Neuronal stem cell (in vitro differentiated cells): ENCODE measurements at regions not wholly inside any gene's neighbourhood (a gene's known extent, or its start where the extent isn't known, plus 50 kb on each side); places are given as distances from the start of the nearest gene placed in this dataset.
"Not testable (repeated sequence)": the region's sequence is repeated elsewhere in the genome, so short reads cannot be mapped to it uniquely, and the experiment has no call there.

Source experiments
- DNase-seq: peaks from one replicate; pipeline ENCODE4 v3.0.0-alpha.2; 2013; ENCODE audit warnings: low spot score
- H2AFZ ChIP-seq: one replicate; pipeline ENCODE4 v1.6.1; 2013; ENCODE audit warnings: mild to moderate bottlenecking, low read length, inconsistent platforms
- H2AK5ac ChIP-seq: 2 replicates; pipeline ENCODE4 v1.6.1; 2013; ENCODE audit warnings: low read depth, mild to moderate bottlenecking, inconsistent platforms, low read length, moderate library complexity, mixed read lengths
- H2BK120ac ChIP-seq: 2 replicates; pipeline ENCODE4 v1.6.1; 2013; ENCODE audit warnings: low read depth, mild to moderate bottlenecking, inconsistent platforms, low read length, moderate library complexity, mixed read lengths
- H2BK12ac ChIP-seq: one replicate; pipeline ENCODE4 v1.6.1; 2013; ENCODE audit warnings: low read length, inconsistent platforms
- H2BK15ac ChIP-seq: 2 replicates; pipeline ENCODE4 v1.6.1; 2013; ENCODE audit warnings: mild to moderate bottlenecking, low read length, inconsistent platforms, mixed read lengths
- H2BK5ac ChIP-seq: one replicate; pipeline ENCODE4 v1.6.1; 2013; ENCODE audit warnings: inconsistent platforms, mild to moderate bottlenecking, low read length, moderate library complexity
- H3K14ac ChIP-seq: one replicate; pipeline ENCODE4 v1.6.1; 2013; ENCODE audit warnings: low read length, inconsistent platforms
- H3K18ac ChIP-seq: 2 replicates; pipeline ENCODE4 v1.6.1; 2013; ENCODE audit warnings: low read length, inconsistent platforms
- H3K23ac ChIP-seq: 2 replicates; pipeline ENCODE4 v1.6.1; 2013; ENCODE audit warnings: low read depth, mild to moderate bottlenecking, mixed read lengths, low read length, inconsistent platforms; ENCODE audit not compliant: poor library complexity
- H3K27ac ChIP-seq: replicated peaks from 3 replicates; pipeline ENCODE4 v1.5.1; 2013; ENCODE audit warnings: low read length, inconsistent platforms
- H3K27me3 ChIP-seq, 3 experiments: 2 replicates each; pipeline ENCODE4 v1.6.1; 2013; ENCODE audit warnings: low read length in 3 of 3, mild to moderate bottlenecking in 2 of 3, inconsistent platforms in 1 of 3, low read depth in 1 of 3, mixed read lengths in 1 of 3, moderate library complexity in 1 of 3; ENCODE audit not compliant: control insufficient read depth in 3 of 3, insufficient read depth in 3 of 3
- H3K36me3 ChIP-seq, 2 donors: replicated peaks in 1 of 2; 2 replicates each; pipeline ENCODE4 v1.6.1; 2013; ENCODE audit warnings: low read length in 2 of 2; ENCODE audit not compliant: control insufficient read depth in 2 of 2, insufficient read depth in 2 of 2
- H3K4ac ChIP-seq: 2 replicates; pipeline ENCODE4 v1.6.1; 2013; ENCODE audit warnings: inconsistent platforms, mild to moderate bottlenecking, low read length, moderate library complexity
- H3K4me1 ChIP-seq, 2 donors: 1 replicate in 1 of 2; 2 replicates in 1 of 2; pipeline ENCODE4 v1.6.1; 2013; ENCODE audit warnings: low read length in 2 of 2, low read depth in 1 of 2; ENCODE audit not compliant: control insufficient read depth in 2 of 2, insufficient read depth in 1 of 2
- H3K4me2 ChIP-seq: one replicate; pipeline ENCODE4 v1.6.1; 2013; ENCODE audit warnings: mild to moderate bottlenecking, low read length, inconsistent platforms; ENCODE audit not compliant: insufficient read depth, poor library complexity, severe bottlenecking
- H3K4me3 ChIP-seq, 2 donors: 2 replicates each; pipeline ENCODE4 v1.5.1; 2013; ENCODE audit warnings: low read length in 2 of 2, mild to moderate bottlenecking in 2 of 2, inconsistent platforms in 1 of 2, moderate library complexity in 1 of 2
- H3K79me1 ChIP-seq: one replicate; pipeline ENCODE4 v1.6.1; 2013; ENCODE audit warnings: low read depth, mild to moderate bottlenecking, inconsistent platforms, low read length, moderate library complexity
- H3K9ac ChIP-seq: one replicate; pipeline ENCODE4 v1.6.1; 2013; ENCODE audit warnings: mild to moderate bottlenecking, low read depth, low read length, inconsistent platforms; ENCODE audit not compliant: poor library complexity
- H3K9me3 ChIP-seq, 2 donors: replicated peaks in 1 of 2; 2 replicates each; pipeline versions ENCODE3 to v1.6.1; 2013; ENCODE audit warnings: low read length in 2 of 2, mild to moderate bottlenecking in 2 of 2, inconsistent platforms in 1 of 2, low read depth in 1 of 2, mixed read lengths in 1 of 2, moderate library complexity in 1 of 2; ENCODE audit not compliant: control insufficient read depth in 2 of 2, insufficient read depth in 1 of 2
- H4K8ac ChIP-seq: one replicate; pipeline ENCODE4 v1.6.1; 2013; ENCODE audit warnings: low read depth, mild to moderate bottlenecking, inconsistent platforms, low read length, moderate library complexity
- H4K91ac ChIP-seq: one replicate; pipeline ENCODE4 v1.6.1; 2013; ENCODE audit warnings: low read length, low read depth, mild to moderate bottlenecking, inconsistent platforms; ENCODE audit not compliant: poor library complexity
- WGBS, 2 donors: extraction: QIAGEN DNeasy Blood & Tissue Kit; methylation state at CpG; one replicate each; pipeline ENCODE4 v1.1.7; 2013; ENCODE audit warnings: missing lambda C conversion rate in 2 of 2, mixed read lengths in 1 of 2; ENCODE audit not compliant: insufficient read length in 2 of 2, insufficient replicate concordance in 1 of 2; ENCODE audit errors: extremely low coverage in 2 of 2; 5-methylcytosine and 5-hydroxymethylcytosine counted together

- not testable (repeated sequence) for DNase-seq, H3K79me1 ChIP-seq, H3K4me3 ChIP-seq, H3K14ac ChIP-seq, H2AFZ ChIP-seq, H3K36me3 ChIP-seq, H3K4me2 ChIP-seq, H4K91ac ChIP-seq, H3K23ac ChIP-seq, H3K27ac ChIP-seq, H2BK12ac ChIP-seq, H2BK120ac ChIP-seq, H3K9me3 ChIP-seq, H2BK5ac ChIP-seq, H3K4ac ChIP-seq, H3K18ac ChIP-seq, H2BK15ac ChIP-seq, H3K4me1 ChIP-seq, H3K9ac ChIP-seq, H2AK5ac ChIP-seq, H3K27me3 ChIP-seq, H4K8ac ChIP-seq
- no CpG with 5 or more reads among the region's 2 CpGs for WGBS, 2 donors
Measured at GRCh38 chr14:23897291-23897690, 56.3 kb upstream of the DHRS4 start.

- no CpG with 5 or more reads among the region's 20 CpGs for WGBS, 2 donors
- not testable (repeated sequence) for H3K18ac ChIP-seq, H3K36me3 ChIP-seq, H3K4ac ChIP-seq, H3K4me3 ChIP-seq, H2AFZ ChIP-seq, H4K8ac ChIP-seq, H3K4me2 ChIP-seq, H3K27ac ChIP-seq, H3K79me1 ChIP-seq, H2BK5ac ChIP-seq, H2BK15ac ChIP-seq, DNase-seq, H4K91ac ChIP-seq, H2BK120ac ChIP-seq, H2BK12ac ChIP-seq, H3K14ac ChIP-seq, H3K4me1 ChIP-seq, H3K27me3 ChIP-seq, H3K23ac ChIP-seq, H2AK5ac ChIP-seq, H3K9ac ChIP-seq, H3K9me3 ChIP-seq
Measured at GRCh38 chr14:23898359-23898758, 55.2 kb upstream of the DHRS4 start.

GRCh38 chr14:23899788-23900187 is 53.8 kb upstream of the DHRS4 start:
- Histone ChIP-seq H3K9me3 (peaks cover 0 to 2% of the 10 kb centered on the region in 2 donors), H3K4me3 (no peak overlapping the region), H2BK15ac (no peak overlapping the region), H3K4me2 (no peak overlapping the region), H3K14ac (no peak overlapping the region), H2AK5ac (no peak overlapping the region), H3K36me3 (no peaks in the 10 kb centered on the region), H3K4me1 (no peaks in the 10 kb centered on the region), H3K79me1 (no peaks in the 10 kb centered on the region), H4K8ac (no peak overlapping the region), H3K4ac (no peak overlapping the region), H2BK120ac (no peak overlapping the region), H3K9ac (no peak overlapping the region), H3K27ac (no peak overlapping the region), H2AFZ (no peak overlapping the region), H2BK5ac (no peak overlapping the region), H3K18ac (no peak overlapping the region), H4K91ac (no peak overlapping the region), H3K27me3 (no peaks in the 10 kb centered on the region), H2BK12ac (no peak overlapping the region), H3K23ac (no peak overlapping the region)
- DNase-seq: no peak
- WGBS, 2 donors: no CpG with 5 or more reads among the region's 8 CpGs

- no peaks in the 10 kb centered on the region for H3K4me1 ChIP-seq
- WGBS, 2 donors: no CpG with 5 or more reads among the region's 4 CpGs
Measured at GRCh38 chr14:23903442-23903841, 50.1 kb upstream of the DHRS4 start.

More at GRCh38 chr14:23903442-23903841, 50.1 kb upstream of the DHRS4 start:
- Histone ChIP-seq H3K4ac (no peak overlapping the region), H3K27me3 (peaks cover 0 to 4% (median 0%) of the 10 kb centered on the region in 3 experiments), H3K27ac (no peak overlapping the region), H3K18ac (no peak overlapping the region), H3K36me3 (no peaks in the 10 kb centered on the region), H4K91ac (no peak overlapping the region), H3K23ac (no peak overlapping the region), H2BK120ac (no peak overlapping the region), H2BK12ac (no peak overlapping the region), H3K4me2 (no peak overlapping the region), H2AFZ (no peak overlapping the region), H4K8ac (no peak overlapping the region), H3K9ac (no peak overlapping the region), H2BK5ac (no peak overlapping the region), H3K4me3 (no peak overlapping the region), H2AK5ac (no peak overlapping the region), H2BK15ac (no peak overlapping the region), H3K9me3 (peaks cover 0 to 2% of the 10 kb centered on the region in 2 donors), H3K79me1 (no peaks in the 10 kb centered on the region), H3K14ac (no peak overlapping the region)
- no peak for DNase-seq
